NCI-H146 treated with DMSO at 0.1 percent for 48 hours (cell line): ENCODE measurements at regions not wholly inside any gene's neighbourhood (a gene's known extent, or its start where the extent isn't known, plus 50 kb on each side); places are given as distances from the start of the nearest gene placed in this dataset.
"Not testable (repeated sequence)": the region's sequence is repeated elsewhere in the genome, so short reads cannot be mapped to it uniquely, and the experiment has no call there.

Source experiments
- DNase-seq: peaks from one replicate; lab custom pipeline; 2025; ENCODE audit not compliant: unreplicated experiment; lab: John Stamatoyannopoulos, UW

DNA sequence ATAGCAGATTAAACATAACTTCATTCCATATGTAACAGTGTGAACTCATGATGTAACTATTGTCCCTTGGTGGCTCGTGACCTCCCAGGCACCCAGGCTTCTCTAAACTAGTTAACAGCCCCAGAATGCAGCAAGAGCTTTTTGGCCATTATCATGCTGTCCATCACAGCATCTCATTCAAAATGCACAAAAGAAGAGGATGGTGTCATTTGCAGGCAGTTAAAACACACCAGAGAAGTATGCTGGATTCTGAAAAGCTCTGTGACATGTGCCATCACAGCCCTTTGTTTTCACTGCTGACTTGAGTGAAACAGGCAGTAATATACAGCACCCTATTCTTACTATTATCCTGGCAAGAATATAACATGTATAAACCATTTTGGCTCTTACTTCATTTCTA lies 117.6 kb upstream of the CHMP2B start:
- no peak for DNase-seq

DNA sequence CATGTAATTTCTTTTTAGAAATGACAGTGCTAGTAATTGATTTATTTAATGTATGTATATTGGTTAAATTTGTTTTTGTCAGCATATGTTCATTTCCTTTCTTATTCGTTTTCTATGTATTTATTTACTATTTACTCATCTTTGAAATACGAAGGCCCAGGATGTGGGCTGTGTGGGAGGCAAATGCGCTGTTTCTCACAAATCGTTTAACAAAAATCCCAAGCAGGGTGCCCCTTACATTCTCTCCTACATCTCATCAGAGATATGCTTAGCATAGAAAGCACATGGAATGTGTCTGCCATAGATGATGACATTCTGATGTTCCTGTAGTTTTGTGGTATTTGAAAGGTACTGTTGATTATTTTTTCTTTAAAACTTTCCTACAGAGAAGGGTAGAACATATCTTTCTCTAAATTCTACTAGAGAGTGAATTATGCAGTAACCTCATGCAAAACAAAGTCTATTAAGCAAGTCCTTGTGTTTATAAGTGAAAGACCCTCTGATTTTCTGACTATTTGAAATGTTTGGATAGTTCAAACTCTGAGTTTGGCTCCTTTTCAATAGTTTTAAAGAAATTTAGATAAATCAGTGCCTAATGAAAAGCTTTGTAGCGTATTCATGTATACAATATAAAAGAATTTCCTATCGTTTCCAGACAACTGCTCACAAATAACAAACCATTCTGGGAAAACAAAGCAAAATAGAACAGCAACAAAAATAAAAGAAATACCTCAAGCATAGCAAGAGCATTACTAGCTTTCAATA lies 111.1 kb upstream of the VGLL3 start:
- DNase-seq, result no peak

DNA sequence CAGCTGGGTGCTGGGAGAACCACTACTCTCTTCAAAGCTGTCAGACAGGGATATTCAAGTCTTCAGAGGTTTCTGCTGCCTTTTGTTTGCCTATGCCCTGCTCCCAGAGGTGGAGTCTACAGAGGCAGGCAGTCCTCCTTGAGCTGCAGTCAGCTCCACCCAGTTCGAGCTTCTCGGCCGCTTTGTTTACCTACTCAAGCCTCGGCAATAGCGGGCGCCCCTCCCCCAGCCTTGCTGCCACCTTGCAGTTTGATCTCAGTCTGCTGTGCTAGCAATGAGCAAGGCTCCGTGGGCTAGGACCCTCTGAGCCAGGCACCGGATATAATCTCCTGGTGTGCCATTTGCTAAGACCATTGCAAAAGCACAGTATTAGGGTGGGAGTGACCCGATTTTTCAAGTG lies 106.8 kb upstream of the VGLL3 start:
- not testable (repeated sequence) for DNase-seq

DNA sequence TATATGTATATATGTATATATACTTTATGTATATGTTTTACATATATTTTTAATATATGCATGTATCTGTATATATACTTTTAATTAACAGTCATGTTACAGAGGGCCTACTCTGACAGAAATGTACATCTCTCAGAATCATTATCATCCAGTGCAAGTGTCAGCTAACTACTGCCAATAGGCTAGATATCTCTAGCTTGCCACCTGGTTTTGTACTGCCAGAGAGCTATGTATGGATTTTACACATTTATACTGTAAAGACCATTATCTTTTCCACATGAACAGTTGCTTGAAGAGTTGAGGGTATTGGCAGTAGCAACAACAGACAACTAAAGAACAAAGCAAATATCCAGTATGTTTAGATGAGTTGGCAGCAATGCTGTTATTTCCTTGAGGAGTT lies 99.7 kb upstream of the VGLL3 start:
- no peak for DNase-seq

DNA sequence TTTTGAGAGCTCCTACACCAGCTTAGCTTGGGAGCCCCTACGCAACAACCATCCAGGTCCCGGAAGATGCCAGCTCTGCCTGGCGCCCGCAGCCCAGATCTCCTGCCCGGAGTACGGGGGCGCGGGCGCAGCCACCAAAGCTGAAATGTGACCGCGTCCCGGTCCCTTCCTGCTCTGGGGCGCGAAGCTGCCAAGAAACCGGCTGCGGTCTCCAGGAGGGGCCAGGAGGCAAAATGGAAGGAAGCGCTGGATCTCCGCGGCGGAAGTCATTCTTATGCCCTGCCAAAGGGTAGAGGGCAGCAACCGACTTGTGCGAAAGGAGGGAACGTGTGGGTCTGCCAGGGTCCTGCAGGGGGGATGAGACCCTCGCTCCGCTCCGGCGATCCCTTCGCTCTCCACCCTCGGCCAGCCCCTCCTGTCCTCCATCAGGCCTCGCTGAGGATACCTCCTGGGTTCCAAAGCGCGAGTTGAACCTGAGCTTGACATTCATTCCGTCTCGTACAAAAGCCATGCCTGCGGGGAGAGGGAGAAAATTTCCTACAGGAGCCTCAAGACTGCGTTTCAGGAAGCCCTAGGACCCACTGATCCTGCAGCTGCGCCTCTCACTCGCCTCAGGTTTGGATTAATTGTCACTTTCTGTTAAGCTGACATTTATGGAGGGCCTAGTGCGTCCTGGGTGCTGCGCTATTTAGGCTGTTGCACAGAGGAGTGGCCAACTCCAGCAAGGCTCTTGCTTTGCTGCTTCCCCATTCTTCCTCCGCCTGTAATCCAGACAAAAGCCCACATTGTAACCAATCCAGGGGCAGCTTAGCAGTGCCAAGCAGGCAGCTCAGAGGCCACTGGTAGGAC lies 98.3 kb upstream of the VGLL3 start:
- peak; percentile 92 for DNase-seq

- DNase-seq, result no peak
Measured at GRCh38 chr3:87088430-87088992, 97.6 kb upstream of the VGLL3 start.

DNA sequence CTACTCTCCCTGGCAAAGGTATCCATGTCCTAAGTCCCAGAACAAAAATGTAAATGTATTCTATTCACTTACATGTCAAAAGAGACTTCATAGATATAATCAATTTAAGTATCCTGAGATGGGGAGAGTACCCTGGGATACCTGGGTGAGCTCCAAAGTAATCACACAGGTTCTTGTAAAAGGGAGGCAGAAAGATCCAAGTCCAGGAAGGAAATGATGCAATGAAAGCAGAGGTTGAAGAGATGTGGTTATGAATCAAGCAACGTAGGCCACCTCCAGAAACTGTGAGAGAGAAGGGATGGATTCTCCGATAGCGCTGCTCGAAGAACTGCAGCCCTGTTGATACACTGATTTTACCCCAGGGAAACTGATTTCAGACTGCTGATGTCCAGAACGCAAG lies 93.9 kb upstream of the VGLL3 start:
- DNase-seq, result no peak

DNA sequence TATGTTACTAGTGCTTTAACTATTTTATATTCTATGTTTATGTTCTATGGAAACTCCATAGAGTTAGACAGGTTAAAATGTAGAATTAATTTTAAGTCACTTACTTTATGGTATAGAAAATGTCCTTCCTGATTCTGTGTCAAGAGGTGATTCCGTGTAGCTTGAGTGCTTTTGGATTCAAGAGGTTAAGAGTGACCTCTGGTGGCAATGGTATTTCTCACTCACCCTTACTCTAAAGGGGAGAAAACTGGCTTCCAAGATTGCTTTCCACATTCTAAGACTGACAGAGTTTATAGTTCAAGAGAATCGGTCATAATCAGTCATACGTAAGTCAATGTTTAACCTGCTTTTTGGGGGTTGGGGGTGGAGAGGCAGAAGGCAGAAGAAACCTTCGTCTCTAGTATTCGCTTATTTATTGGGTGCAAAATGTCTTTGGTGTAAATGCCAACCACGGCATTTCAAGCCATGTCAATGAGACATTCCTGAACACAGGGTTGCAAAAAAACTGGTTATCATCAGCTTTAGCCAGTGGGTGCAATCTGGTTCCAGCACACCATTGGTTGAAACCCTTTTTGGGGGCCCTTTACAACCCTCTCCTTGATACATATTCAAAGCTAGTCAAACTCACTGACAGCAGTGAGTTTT lies 92.0 kb upstream of the VGLL3 start:
- DNase-seq, result peak; percentile 62

DNA sequence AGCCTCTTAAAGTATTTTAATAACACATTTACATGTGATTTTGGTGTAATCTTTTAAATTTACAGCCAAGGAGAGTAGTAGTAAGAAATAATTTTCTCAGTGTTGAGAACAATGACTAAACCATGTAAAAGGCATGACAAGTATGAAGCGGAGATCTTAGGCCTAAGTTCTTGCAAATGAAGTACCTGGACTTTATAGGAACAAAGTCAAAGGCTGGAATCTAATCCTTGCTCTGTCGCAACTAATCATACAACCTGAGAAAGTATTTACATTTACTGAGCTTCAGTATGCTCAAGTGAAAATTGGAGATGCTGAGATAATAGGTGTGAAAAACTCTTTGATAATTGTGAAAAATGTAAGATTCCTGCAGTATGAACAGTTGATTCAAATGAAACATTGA lies 86.4 kb upstream of the VGLL3 start:
- DNase-seq, result no peak

GRCh38 chr3:87076946-87077345 lies 86.0 kb upstream of the VGLL3 start:
- DNase-seq, result no peak

GRCh38 chr3:87073496-87074145 lies 82.7 kb upstream of the VGLL3 start:
- DNase-seq, result no peak

DNA sequence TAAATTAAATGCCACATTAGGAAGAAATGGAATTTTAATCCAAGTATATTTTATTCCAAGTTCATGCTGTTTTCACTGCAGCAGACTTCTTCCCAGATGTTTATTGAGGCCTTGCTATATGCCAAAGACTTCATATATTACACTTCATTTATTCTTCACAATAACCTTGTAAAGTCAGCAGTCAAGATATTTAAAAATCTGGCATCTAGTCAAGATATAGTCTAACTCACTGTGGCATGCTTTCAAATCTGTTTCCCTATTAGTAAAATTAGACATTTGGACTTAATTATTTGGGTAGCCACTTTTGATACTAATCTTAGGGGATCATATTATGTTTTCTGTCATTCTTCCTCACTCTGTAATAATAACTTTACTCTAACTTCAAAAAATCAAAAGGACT lies 81.5 kb upstream of the VGLL3 start:
- DNase-seq, result no peak

GRCh38 chr3:87069971-87070370 lies 79.0 kb upstream of the VGLL3 start:
- no peak for DNase-seq

GRCh38 chr3:87069021-87069420 lies 78.1 kb upstream of the VGLL3 start:
- DNase-seq, result no peak

DNA sequence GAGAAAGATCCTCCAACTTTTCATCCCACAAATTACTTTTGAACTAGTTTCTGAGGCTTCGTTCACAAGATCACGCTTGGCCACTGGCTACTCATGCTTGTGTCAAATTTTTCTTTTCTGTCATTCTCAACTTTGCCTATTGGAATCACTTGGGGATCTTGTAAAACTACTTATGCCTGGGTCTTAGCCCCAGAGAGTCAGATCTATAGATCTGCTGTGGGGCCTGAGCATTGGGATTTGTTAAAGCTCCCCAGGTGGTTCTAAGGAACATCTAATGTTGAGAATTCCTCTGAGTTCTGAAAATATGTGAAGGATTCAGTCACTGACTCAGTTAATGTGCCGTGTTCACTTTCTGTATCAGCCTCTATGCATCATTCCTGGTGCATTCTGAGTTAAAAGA lies 71.7 kb upstream of the VGLL3 start:
- DNase-seq, result no peak

GRCh38 chr3:87057474-87057873 lies 66.5 kb upstream of the VGLL3 start:
- DNase-seq, result no peak

DNA sequence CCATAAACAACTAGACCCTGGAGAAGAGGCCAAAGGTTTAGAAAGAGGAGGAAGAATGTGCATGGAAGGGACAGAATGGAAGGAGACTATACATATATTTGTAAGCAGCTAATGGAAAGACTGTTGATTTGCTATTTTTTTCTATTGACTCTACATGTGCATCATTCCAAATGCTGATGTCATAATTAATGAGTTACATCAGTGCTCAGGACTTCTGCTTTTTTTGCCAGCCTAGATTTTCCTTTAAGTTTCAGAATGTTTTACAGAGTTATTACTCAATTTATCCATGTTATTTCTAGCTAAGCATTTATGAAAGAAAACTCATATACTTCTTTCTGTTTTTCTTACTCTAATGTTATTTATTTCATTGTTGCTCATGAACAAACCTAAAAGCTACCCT lies 62.6 kb upstream of the VGLL3 start:
- DNase-seq, result no peak

DNA sequence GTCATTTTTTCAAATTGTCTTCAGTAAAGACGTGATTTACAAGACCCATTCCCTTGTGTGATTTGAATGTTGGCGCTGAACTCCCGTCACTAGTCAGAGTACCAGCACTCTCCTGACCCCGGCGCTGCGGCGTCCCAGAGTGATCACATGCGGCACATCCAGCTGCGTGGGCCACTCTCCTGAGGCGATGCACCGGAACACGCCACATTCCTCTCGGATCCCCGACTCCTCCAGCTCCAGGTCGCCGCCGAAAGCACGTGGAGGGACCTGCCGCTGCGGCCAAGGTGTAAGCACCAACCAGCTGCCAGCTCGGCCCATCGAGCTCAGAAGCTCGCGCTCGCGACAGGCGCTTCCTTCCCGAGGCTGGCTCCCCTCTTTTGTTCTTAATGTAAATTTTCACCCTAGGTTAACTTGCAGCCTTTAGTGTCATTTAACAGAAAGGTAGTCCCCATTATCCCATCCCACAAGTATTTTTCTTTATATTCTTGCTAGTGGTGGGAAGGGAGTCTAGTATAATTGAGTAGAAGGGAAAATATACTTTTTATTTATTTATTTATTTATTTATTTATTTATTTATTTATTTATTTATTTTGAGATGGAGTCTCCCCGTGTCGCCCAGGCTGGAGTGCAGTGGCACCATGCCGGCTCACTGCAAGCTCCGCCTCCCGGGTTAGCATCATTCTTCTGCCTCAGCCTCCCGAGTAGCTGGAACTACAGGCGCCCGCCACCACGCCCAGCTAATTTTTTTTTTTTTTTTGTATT lies 61.7 kb upstream of the VGLL3 start:
- no peak for DNase-seq

- no peak for DNase-seq
Measured at GRCh38 chr3:87047852-87048251, 56.9 kb upstream of the VGLL3 start.

DNA sequence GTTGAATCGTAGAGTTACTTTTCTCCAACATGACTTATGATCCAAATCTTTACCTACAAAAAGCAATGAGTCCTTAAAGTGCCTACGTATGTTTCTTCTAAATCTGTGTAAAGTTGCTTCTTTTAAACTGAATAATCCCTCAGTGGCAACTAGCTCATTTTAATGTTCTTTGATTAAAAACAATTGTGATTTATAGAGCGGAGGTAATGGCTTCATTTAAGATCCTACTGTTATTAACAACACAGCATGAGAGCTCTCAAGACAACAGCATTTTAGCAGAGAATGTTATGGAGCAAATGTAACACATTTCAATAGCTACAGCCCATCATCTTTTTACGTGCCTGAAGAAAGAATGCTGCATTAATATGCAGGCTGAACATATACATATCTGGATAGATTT lies 55.3 kb upstream of the VGLL3 start:
- DNase-seq, result no peak
